ENCODE measurements at regions not wholly inside any gene's neighbourhood (a gene's known extent, or its start where the extent isn't known, plus 50 kb on each side); places are given as distances from the start of the nearest gene placed in this dataset.

- DNase-seq: no peak
- intact Hi-C loops (cut with DNase I; ENCODE audit: low total_unique reads): no loop called here
- 67 to 94% (median 86%) methylated on average over 1 of the region's 1 CpG for WGBS, 5 donors
Observed at GRCh38 chrX:11039926-11040325, 71.2 kb upstream of the HCCS start.

GRCh38 chrX:11040405-11040804 lies 70.7 kb upstream of the HCCS start:
- Histone ChIP-seq H3K36me3 (no peaks in the 10 kb centered on the region), H3K27me3 (replicated peaks in 1 of 7) (no peaks in the 10 kb centered on the region), H3K9me3 (peaks cover 0 to 20% (median 7%) of the 10 kb centered on the region in 8 donors), H3K27ac (no peak overlapping the region), H3K4me3 (no peak overlapping the region), H3K4me1 (no peaks in the 10 kb centered on the region)
- no peak for DNase-seq
- WGBS, 5 donors: 58 to 78% (median 67%) methylated on average over 1 of the region's 1 CpG
- intact Hi-C loops (cut with DNase I; ENCODE audit: low total_unique reads): no loop called here
- TF ChIP-seq POLR2A (IDR thresholded peaks at IDR 0.05): no peak
- TF ChIP-seq CTCF (IDR thresholded peaks at IDR 0.05 in 8 of 11, conservative IDR thresholded peaks at IDR 0.05 in 3 of 11): no peak
- no peak for TF ChIP-seq POLR2AphosphoS5 (IDR thresholded peaks at IDR 0.05)

More at GRCh38 chrX:11039926-11040325, 71.2 kb upstream of the HCCS start:
- Histone ChIP-seq H3K4me1 (no peaks in the 10 kb centered on the region), H3K4me3 (no peak overlapping the region), H3K36me3 (no peaks in the 10 kb centered on the region), H3K27me3 (replicated peaks in 1 of 7) (no peaks in the 10 kb centered on the region), H3K9me3 (peaks cover 0 to 15% (median 3%) of the 10 kb centered on the region in 8 donors), H3K27ac (no peak overlapping the region)
- TF ChIP-seq CTCF (IDR thresholded peaks at IDR 0.05 in 8 of 11, conservative IDR thresholded peaks at IDR 0.05 in 3 of 11) (no peak), POLR2AphosphoS5 (IDR thresholded peaks at IDR 0.05) (no peak)

- intact Hi-C loops (cut with DNase I; ENCODE audit: low total_unique reads): no loop called here
- Histone ChIP-seq H3K4me1 (no peaks in the 10 kb centered on the region), H3K4me3 (no peak overlapping the region), H3K9me3 (peaks cover 0 to 26% (median 8%) of the 10 kb centered on the region in 8 donors), H3K27ac (no peak overlapping the region), H3K36me3 (no peaks in the 10 kb centered on the region), H3K27me3 (replicated peaks in 1 of 7) (no peaks in the 10 kb centered on the region)
- TF ChIP-seq POLR2A (IDR thresholded peaks at IDR 0.05) (no peak), CTCF (IDR thresholded peaks at IDR 0.05 in 8 of 11, conservative IDR thresholded peaks at IDR 0.05 in 3 of 11) (no peak), POLR2AphosphoS5 (IDR thresholded peaks at IDR 0.05) (no peak)
- no peak for DNase-seq
- WGBS, 5 donors: 85 to 97% (median 87%) methylated on average over 2 of the region's 2 CpGs
Observed at GRCh38 chrX:11040996-11041395, 70.1 kb upstream of the HCCS start.

- H3K27me3 ChIP-seq (replicated peaks in 1 of 7): no peaks in the 10 kb centered on the region
- no peak overlapping the region for H3K27ac ChIP-seq
- intact Hi-C loops (cut with DNase I; ENCODE audit: low total_unique reads): no loop called here
- no peaks in the 10 kb centered on the region for H3K4me1 ChIP-seq
- WGBS, 5 donors: 85 to 100% (median 97%) methylated on average over 2 of the region's 2 CpGs
- peaks cover 0 to 14% (median 4%) of the 10 kb centered on the region in 8 donors for H3K9me3 ChIP-seq
- TF ChIP-seq CTCF (IDR thresholded peaks at IDR 0.05 in 8 of 11, conservative IDR thresholded peaks at IDR 0.05 in 3 of 11): no peak
- TF ChIP-seq POLR2A (IDR thresholded peaks at IDR 0.05): no peak
- no peak for TF ChIP-seq POLR2AphosphoS5 (IDR thresholded peaks at IDR 0.05)
- H3K4me3 ChIP-seq: no peak overlapping the region
- DNase-seq: no peak
- H3K36me3 ChIP-seq: no peaks in the 10 kb centered on the region
Observed at GRCh38 chrX:11050013-11050412, 61.1 kb upstream of the HCCS start.

Measured in spleen (tissue), 11 donors.